GM23248 (cell line): ENCODE measurements at regions not wholly inside any gene's neighbourhood (a gene's known extent, or its start where the extent isn't known, plus 50 kb on each side); places are given as distances from the start of the nearest gene placed in this dataset.

Experiments
- EZH2 ChIP-seq: fragments of 200-600 bp; sonication (generic); IDR thresholded peaks from 2 replicates; pipeline ENCODE4 v1.6.1; 2018; ENCODE audit warnings: antibody characterized with exemption, mild to moderate bottlenecking; ENCODE audit not compliant: insufficient read depth, poor library complexity, severe bottlenecking
- EZH2phosphoT487 ChIP-seq: fragments of 200-600 bp; sonication (generic); IDR thresholded peaks from 2 replicates; pipeline ENCODE4 v1.6.1; 2018; ENCODE audit warnings: antibody characterized with exemption, moderate library complexity, mild to moderate bottlenecking, low read depth; ENCODE audit not compliant: insufficient read depth

DNA sequence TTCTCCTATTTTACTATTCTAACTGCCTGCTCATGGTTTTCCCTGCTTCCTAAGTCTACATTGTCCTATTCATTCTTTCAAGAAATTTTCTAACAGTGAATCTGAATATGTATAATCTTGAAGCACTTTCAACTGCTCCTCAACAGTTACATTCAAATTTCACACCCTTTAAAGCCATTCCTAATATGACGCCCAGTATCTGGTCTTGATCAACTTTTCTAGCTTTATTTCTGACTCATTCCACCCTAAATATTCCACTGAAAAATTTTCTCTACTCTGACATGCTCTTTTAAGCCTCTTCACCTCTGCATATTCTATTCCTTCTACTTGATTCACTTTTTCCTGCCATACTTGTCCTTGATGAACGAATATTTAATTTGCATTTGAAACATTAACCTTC lies 1893.9 kb upstream of the PIK3C3 start:
- TF ChIP-seq EZH2 (no peak), EZH2phosphoT487 (no peak)
